ENCODE measurements at regions not wholly inside any gene's neighbourhood (a gene's known extent, or its start where the extent isn't known, plus 50 kb on each side); places are given as distances from the start of the nearest gene placed in this dataset.

DNA sequence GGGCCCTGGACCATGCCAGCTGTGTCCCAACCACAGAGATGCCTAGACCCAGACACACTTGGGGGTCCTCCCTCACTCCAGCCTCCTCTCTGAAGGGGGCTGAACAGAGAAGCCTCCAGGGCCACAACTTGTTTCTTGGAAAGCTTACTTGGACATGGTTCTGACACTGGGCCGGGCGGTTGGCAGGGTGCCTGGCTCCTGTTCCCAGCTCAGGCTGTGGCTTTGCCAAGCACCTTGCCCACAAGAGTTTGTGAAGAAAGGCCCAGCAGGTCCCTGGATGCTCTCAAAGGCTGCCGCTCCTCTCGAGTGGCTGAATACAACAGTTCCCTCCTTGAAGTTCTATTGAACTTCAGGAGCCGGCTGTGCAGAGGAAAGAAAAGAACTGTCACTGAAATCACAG is 181.6 kb downstream of the PTPN20 start:
- TF ChIP-seq EZH2 (IDR thresholded peaks at IDR 0.05; ENCODE audit: low read length, unreplicated experiment) (no peak), EZH2phosphoT487 (IDR thresholded peaks at IDR 0.05; ENCODE audit: borderline replicate concordance, low read length) (no peak)
- TF ChIP-seq, protein P1, sequence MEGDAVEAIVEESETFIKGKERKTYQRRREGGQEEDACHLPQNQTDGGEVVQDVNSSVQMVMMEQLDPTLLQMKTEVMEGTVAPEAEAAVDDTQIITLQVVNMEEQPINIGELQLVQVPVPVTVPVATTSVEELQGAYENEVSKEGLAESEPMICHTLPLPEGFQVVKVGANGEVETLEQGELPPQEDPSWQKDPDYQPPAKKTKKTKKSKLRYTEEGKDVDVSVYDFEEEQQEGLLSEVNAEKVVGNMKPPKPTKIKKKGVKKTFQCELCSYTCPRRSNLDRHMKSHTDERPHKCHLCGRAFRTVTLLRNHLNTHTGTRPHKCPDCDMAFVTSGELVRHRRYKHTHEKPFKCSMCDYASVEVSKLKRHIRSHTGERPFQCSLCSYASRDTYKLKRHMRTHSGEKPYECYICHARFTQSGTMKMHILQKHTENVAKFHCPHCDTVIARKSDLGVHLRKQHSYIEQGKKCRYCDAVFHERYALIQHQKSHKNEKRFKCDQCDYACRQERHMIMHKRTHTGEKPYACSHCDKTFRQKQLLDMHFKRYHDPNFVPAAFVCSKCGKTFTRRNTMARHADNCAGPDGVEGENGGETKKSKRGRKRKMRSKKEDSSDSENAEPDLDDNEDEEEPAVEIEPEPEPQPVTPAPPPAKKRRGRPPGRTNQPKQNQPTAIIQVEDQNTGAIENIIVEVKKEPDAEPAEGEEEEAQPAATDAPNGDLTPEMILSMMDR (conservative IDR thresholded peaks at IDR 0.05; ENCODE audit: low read depth, low read length), result no peak
